ENCODE measurements at regions not wholly inside any gene's neighbourhood (a gene's known extent, or its start where the extent isn't known, plus 50 kb on each side); places are given as distances from the start of the nearest gene placed in this dataset.
A peak's percentile ranks its signal among the peaks of the same experiment; 100 is the strongest.

- peak overlapping the region; percentile 96 to 99 for H3K27ac ChIP-seq
- FAIRE-seq = no peak
- POLR2A ChIA-PET = no interaction called here
These were observed 215.7 kb upstream of the S1PR3 start for GRCh38 chr9:88775559-88775958.

More at GRCh38 chr9:88775559-88775958, 215.7 kb upstream of the S1PR3 start:
- 4% methylated on average over 6 of the region's 6 CpGs for whole genome bisulfite sequencing (ENCODE audit: missing lambda C conversion rate)
- Histone ChIP-seq H3K9me3 (no peaks in the 10 kb centered on the region), H3K4me1 (peaks cover 78% of the 10 kb centered on the region), H3K4me2 (peak overlapping the region; percentile 77), H3K4me3 (peak overlapping the region; percentile 11; the same call in 2 of the 3 replicates)
- CTCF ChIA-PET = interaction anchor here (2.1 kb wide), 1 partner anchor 225 kb away, joined by 6 read pairs; no protein-coding TSS in a partner anchor
- TF ChIP-seq ATOH8 (CRISPR knock-in tag; IDR thresholded peaks at IDR 0.05; ENCODE audit: low read depth) = 0 out of 2 replicates have a peak, but pooled peaks have one; percentile 3
- no peak for TF ChIP-seq REST (IDR thresholded peaks at IDR 0.05)
- peak; percentile 92 for TF ChIP-seq MAX (IDR thresholded peaks at IDR 0.05)
- TF ChIP-seq MAFK (IDR thresholded peaks at IDR 0.05; ENCODE audit: partially characterized antibody) = peak; percentile 93
- peak; percentile 78; a peak in 3 of 5 replicates for TF ChIP-seq EP300 (IDR thresholded peaks at IDR 0.05)
- peak; percentile 83 for TF ChIP-seq JUNB (IDR thresholded peaks at IDR 0.05)
- TF ChIP-seq NFE2L2 (conservative IDR thresholded peaks at IDR 0.05; ENCODE audit: low read length) = peak; percentile 75
- no peak; the same call in 1 of the 2 replicates for TF ChIP-seq PBX3 (IDR thresholded peaks at IDR 0.05)
- TF ChIP-seq NR3C1 (IDR thresholded peaks at IDR 0.05) = no peak
- TF ChIP-seq FOXS1 (CRISPR knock-in tag; IDR thresholded peaks at IDR 0.05) = 0 out of 2 replicates have a peak, but pooled peaks have one; percentile 13
- peak; percentile 45; the same call in 1 of the 2 replicates for TF ChIP-seq E2F6 (IDR thresholded peaks at IDR 0.05; ENCODE audit: borderline replicate concordance, low read depth)
- TF ChIP-seq RNF2 (IDR thresholded peaks at IDR 0.05; ENCODE audit: borderline replicate concordance, low read depth) = no peak
- peak; percentile 20 to 74; a peak in 2 of 5 replicates for TF ChIP-seq JUN (IDR thresholded peaks at IDR 0.05)
- TF ChIP-seq SMC3 (IDR thresholded peaks at IDR 0.05) = 0 out of 3 replicates have a peak, but pooled peaks have one; percentile 3
- peak; percentile 62; the same call in 2 of the 3 replicates for TF ChIP-seq BCL3 (IDR thresholded peaks at IDR 0.05)
- TF ChIP-seq HEYL (CRISPR knock-in tag; IDR thresholded peaks at IDR 0.05) = peak; percentile 10; the same call in 1 of the 2 replicates
- TF ChIP-seq RCOR1 (IDR thresholded peaks at IDR 0.05; ENCODE audit: low read depth, low read length) = no peak
- peak; percentile 57 to 91; a peak in 3 of 4 replicates for TF ChIP-seq CEBPB (IDR thresholded peaks at IDR 0.05)
- TF ChIP-seq GATA3 (IDR thresholded peaks at IDR 0.05; ENCODE audit: borderline replicate concordance) = peak; percentile 86
- TF ChIP-seq FOSL2 (IDR thresholded peaks at IDR 0.05) = peak; percentile 95
- TF ChIP-seq FOSL2 (CRISPR knock-in tag; IDR thresholded peaks at IDR 0.05) = peak; percentile 92
- peak; percentile 37; the same call in 1 of the 2 replicates for TF ChIP-seq HES2 (IDR thresholded peaks at IDR 0.05)
- ATAC-seq (peak; percentile 66 to 73), DNase-seq (ENCODE audit: low read depth in 1 of 2, low spot score in 1 of 2) (peak; percentile 19 to 87)
